Keratinocyte (primary cell): ENCODE measurements at regions not wholly inside any gene's neighbourhood (a gene's known extent, or its start where the extent isn't known, plus 50 kb on each side); places are given as distances from the start of the nearest gene placed in this dataset.
"Not testable (repeated sequence)": the region's sequence is repeated elsewhere in the genome, so short reads cannot be mapped to it uniquely, and the experiment has no call there.

Experiments
- DNase-seq: peaks from one replicate; pipeline ENCODE4 v3.0.0-alpha.2; 2011; ENCODE audit warnings: low read depth, missing footprints, low spot score
- FAIRE-seq: peaks from 2 replicates; lab custom pipeline; 2011; peaks lifted over from hg19 to GRCh38; lab: Jason Lieb, UNC
- H2AFZ ChIP-seq: 2 replicates; pipeline ENCODE4 v1.6.0; 2012; ENCODE audit warnings: low read length, control low read depth, inconsistent platforms; ENCODE audit not compliant: control insufficient read depth
- H3K27ac ChIP-seq: 2 replicates; pipeline ENCODE4 v1.5.1; 2011; ENCODE audit warnings: low read length; ENCODE audit not compliant: control insufficient read depth, insufficient read depth
- H3K27me3 ChIP-seq: 3 replicates; pipeline ENCODE4 v1.6.0; 2011; ENCODE audit warnings: low read length; ENCODE audit not compliant: control insufficient read depth, insufficient read depth; ENCODE audit errors: extremely low read depth
- H3K36me3 ChIP-seq, 2 experiments: 2 replicates in 1 of 2; 3 replicates in 1 of 2; pipeline ENCODE4 v1.5.1; 2011; ENCODE audit warnings: low read length in 2 of 2, mild to moderate bottlenecking in 1 of 2; ENCODE audit not compliant: control insufficient read depth in 2 of 2, insufficient read depth in 2 of 2; ENCODE audit errors: extremely low read depth in 1 of 2
- H3K4me1 ChIP-seq: 3 replicates; pipeline ENCODE4 v1.5.1; 2011; ENCODE audit warnings: low read length; ENCODE audit not compliant: control insufficient read depth, insufficient read depth; ENCODE audit errors: extremely low read depth
- H3K4me2 ChIP-seq: 3 replicates; pipeline ENCODE4 v1.6.0; 2011; ENCODE audit warnings: low read depth, low read length; ENCODE audit not compliant: control insufficient read depth, insufficient read depth; ENCODE audit errors: extremely low read depth
- H3K4me3 ChIP-seq, 3 experiments: fragments of 200-600 bp in 1 of 3; sonication (generic) in 1 of 3; 2 replicates in 2 of 3; 3 replicates in 1 of 3; pipeline ENCODE4 v1.5.1; 2011 to 2016; ENCODE audit warnings: low read length in 3 of 3, mild to moderate bottlenecking in 3 of 3, control low read depth in 2 of 3, inconsistent platforms in 1 of 3, low read depth in 1 of 3, mixed read lengths in 1 of 3, mixed run types in 1 of 3, moderate library complexity in 1 of 3; ENCODE audit not compliant: control insufficient read depth in 2 of 3, insufficient read depth in 2 of 3; ENCODE audit errors: extremely low read depth in 1 of 3
- H3K79me2 ChIP-seq: 2 replicates; pipeline ENCODE4 v1.6.0; 2012; ENCODE audit warnings: low read length; ENCODE audit not compliant: control insufficient read depth, insufficient read depth
- H3K9ac ChIP-seq: 3 replicates; pipeline ENCODE4 v1.6.0; 2011; ENCODE audit warnings: low read length; ENCODE audit not compliant: control insufficient read depth, insufficient read depth; ENCODE audit errors: extremely low read depth
- H3K9me1 ChIP-seq: 3 replicates; pipeline ENCODE4 v1.6.0; 2011; ENCODE audit warnings: low read length; ENCODE audit not compliant: control insufficient read depth, insufficient read depth; ENCODE audit errors: extremely low read depth
- H3K9me3 ChIP-seq: 2 replicates; pipeline ENCODE4 v1.5.1; 2012; ENCODE audit warnings: low read depth, low read length; ENCODE audit not compliant: control insufficient read depth
- H4K20me1 ChIP-seq: 3 replicates; pipeline ENCODE4 v1.6.0; 2011; ENCODE audit warnings: low read length; ENCODE audit not compliant: control insufficient read depth, insufficient read depth; ENCODE audit errors: extremely low read depth
- dilution Hi-C: fragments of 300-500 bp; cut with MboI; formaldehyde crosslinking; loops from one replicate; pipeline ENCODE4 v1.7.0; 2020; ENCODE audit warnings: low sequenced_read_pairs; ENCODE audit not compliant: extremely low pct_ligation_motif_present

GRCh38 chr9:65566018-65566417 lies 109.7 kb upstream of the ZNG1E start:
- H3K27me3 ChIP-seq, H3K9ac ChIP-seq, H3K36me3 ChIP-seq, H4K20me1 ChIP-seq, H3K4me3 ChIP-seq, H3K79me2 ChIP-seq, FAIRE-seq, H3K9me1 ChIP-seq, H2AFZ ChIP-seq, DNase-seq, H3K9me3 ChIP-seq, H3K4me1 ChIP-seq, H3K27ac ChIP-seq, dilution Hi-C loops, H3K4me2 ChIP-seq: not testable (repeated sequence)

GRCh38 chr9:65519018-65519417 lies 156.7 kb upstream of the ZNG1E start:
- H3K27ac ChIP-seq, FAIRE-seq, H3K9me1 ChIP-seq, H3K36me3 ChIP-seq, dilution Hi-C loops, H3K79me2 ChIP-seq, DNase-seq, H3K4me3 ChIP-seq, H3K4me2 ChIP-seq, H3K27me3 ChIP-seq, H4K20me1 ChIP-seq, H2AFZ ChIP-seq, H3K4me1 ChIP-seq, H3K9me3 ChIP-seq, H3K9ac ChIP-seq: not testable (repeated sequence)

GRCh38 chr9:65514465-65514864 lies 161.3 kb upstream of the ZNG1E start:
- H3K36me3 ChIP-seq, H3K4me3 ChIP-seq, H3K9ac ChIP-seq, dilution Hi-C loops, H3K4me1 ChIP-seq, H2AFZ ChIP-seq, H3K79me2 ChIP-seq, H3K27ac ChIP-seq, H3K9me1 ChIP-seq, FAIRE-seq, H3K27me3 ChIP-seq, H3K4me2 ChIP-seq, H4K20me1 ChIP-seq, H3K9me3 ChIP-seq, DNase-seq: not testable (repeated sequence)

GRCh38 chr9:65507897-65508296 lies 167.8 kb upstream of the ZNG1E start:
- H3K27me3 ChIP-seq, DNase-seq, dilution Hi-C loops, H3K9me3 ChIP-seq, H3K27ac ChIP-seq, H3K4me1 ChIP-seq, FAIRE-seq, H3K79me2 ChIP-seq, H3K4me2 ChIP-seq, H3K4me3 ChIP-seq, H3K36me3 ChIP-seq, H4K20me1 ChIP-seq, H2AFZ ChIP-seq, H3K9ac ChIP-seq, H3K9me1 ChIP-seq: not testable (repeated sequence)

- dilution Hi-C loops, H3K4me3 ChIP-seq, H3K4me1 ChIP-seq, H3K9me1 ChIP-seq, H3K9ac ChIP-seq, H4K20me1 ChIP-seq, H3K79me2 ChIP-seq, H3K27ac ChIP-seq, H3K4me2 ChIP-seq, H3K9me3 ChIP-seq, H2AFZ ChIP-seq, DNase-seq, FAIRE-seq, H3K27me3 ChIP-seq, H3K36me3 ChIP-seq: not testable (repeated sequence)
Observed at GRCh38 chr9:65504686-65505085, 171.0 kb upstream of the ZNG1E start.
